ENCODE measurements at regions not wholly inside any gene's neighbourhood (a gene's known extent, or its start where the extent isn't known, plus 50 kb on each side); places are given as distances from the start of the nearest gene placed in this dataset.

DNA sequence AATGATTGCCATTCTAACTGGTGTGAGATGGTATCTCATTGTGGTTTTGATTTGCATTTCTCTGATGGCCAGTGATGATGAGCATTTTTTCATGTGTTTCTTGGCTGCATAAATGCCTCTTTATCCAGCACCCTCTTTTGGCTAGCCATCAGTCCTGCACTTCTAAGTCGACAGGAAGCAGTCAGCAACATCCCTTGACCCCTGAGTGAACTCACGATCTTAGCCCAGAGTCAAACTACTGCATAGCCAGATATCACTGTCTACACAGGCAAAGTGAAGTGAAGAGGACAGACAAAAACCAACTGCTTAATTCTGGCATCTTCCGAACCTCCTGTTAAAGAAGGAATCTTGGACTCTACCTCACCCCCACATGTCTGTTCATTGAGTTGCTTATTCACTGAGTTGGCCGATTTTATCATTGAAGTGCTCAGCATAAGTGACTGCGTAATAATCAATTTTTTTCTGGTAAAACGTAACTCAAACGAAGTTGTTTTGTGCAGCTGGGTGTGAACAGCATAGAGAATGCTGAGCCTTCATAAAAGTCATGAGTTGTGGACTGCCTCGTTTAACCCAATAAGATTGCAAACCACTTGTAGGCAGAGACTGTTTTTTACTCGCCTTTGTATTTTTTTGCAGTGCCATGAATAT lies 304.2 kb downstream of the COG6 start:
- TF ChIP-seq SIN3A (IDR thresholded peaks at IDR 0.05; ENCODE audit: borderline replicate concordance, insufficient read depth, low read length) (no peak), POLR2AphosphoS5 (IDR thresholded peaks at IDR 0.05; ENCODE audit: low read depth, low read length) (no peak)

All from PFSK-1 (cell line).